Vagina (tissue), 2 donors: ENCODE measurements at regions not wholly inside any gene's neighbourhood (a gene's known extent, or its start where the extent isn't known, plus 50 kb on each side); places are given as distances from the start of the nearest gene placed in this dataset.

Experiments used
- POLR2A ChIP-seq, 2 donors: fragments of 450-650 bp; IDR thresholded peaks; one replicate each; pipeline ENCODE4 v1.6.1; 2017; ENCODE audit warnings: antibody characterized with exemption in 2 of 2, mild to moderate bottlenecking in 2 of 2, moderate library complexity in 2 of 2
- POLR2AphosphoS5 ChIP-seq, 2 donors: sonication (generic); formaldehyde crosslinking; IDR thresholded peaks; one replicate each; pipeline ENCODE4 v1.9.0; 2017; ENCODE audit warnings: antibody characterized with exemption in 2 of 2, mild to moderate bottlenecking in 2 of 2, low read depth in 1 of 2; ENCODE audit not compliant: insufficient read depth in 1 of 2
- TF ChIP-seq, protein P1 (sequence below), 3 experiments: fragments of 450-650 bp in 2 of 3; fragments of 200-600 bp in 1 of 3; sonication (generic) in 1 of 3; IDR thresholded peaks; one replicate each; pipeline ENCODE4 v1.5.1; 2017 to 2019; ENCODE audit warnings: antibody characterized with exemption in 3 of 3, mild to moderate bottlenecking in 2 of 3, moderate library complexity in 2 of 3

DNA sequence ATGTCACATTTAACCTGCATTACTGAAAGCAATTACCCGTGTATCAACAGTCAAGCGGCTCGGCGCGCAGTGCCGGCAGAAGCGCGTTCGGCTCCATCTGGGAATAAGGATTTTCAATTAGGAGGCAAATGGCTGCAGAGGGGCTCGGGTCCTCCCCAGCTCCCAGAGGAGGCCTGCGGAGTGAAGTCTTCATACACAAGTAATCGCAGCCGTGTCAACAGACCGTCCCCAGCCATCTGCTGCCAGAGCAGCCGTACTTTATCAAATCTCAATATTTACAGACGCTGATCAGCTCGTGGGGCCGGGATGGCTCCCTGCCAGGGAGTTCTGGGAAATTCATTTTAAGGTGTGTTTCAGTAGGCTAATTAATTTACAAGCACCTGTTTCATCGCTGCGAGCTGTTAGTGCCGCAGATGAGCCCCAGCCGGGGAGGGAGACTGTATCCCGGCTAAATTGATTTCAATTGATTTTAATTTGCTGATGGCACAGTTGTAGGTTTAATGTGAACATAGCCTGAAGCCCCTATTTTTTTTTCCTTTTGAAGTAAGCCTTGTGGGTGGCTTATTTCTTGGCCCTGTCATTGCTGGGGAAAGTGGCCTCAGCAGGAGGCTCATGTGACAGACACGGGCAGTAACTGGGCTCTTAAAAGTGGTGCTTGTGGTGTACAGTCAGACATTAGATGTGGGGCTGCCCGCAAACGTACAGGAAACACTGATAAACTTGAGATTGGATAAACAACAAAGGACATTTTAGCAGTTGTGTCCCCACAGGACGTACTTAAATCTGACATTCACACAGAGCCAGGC is 252.7 kb downstream of the TEX29 start:
- TF ChIP-seq, protein P1, sequence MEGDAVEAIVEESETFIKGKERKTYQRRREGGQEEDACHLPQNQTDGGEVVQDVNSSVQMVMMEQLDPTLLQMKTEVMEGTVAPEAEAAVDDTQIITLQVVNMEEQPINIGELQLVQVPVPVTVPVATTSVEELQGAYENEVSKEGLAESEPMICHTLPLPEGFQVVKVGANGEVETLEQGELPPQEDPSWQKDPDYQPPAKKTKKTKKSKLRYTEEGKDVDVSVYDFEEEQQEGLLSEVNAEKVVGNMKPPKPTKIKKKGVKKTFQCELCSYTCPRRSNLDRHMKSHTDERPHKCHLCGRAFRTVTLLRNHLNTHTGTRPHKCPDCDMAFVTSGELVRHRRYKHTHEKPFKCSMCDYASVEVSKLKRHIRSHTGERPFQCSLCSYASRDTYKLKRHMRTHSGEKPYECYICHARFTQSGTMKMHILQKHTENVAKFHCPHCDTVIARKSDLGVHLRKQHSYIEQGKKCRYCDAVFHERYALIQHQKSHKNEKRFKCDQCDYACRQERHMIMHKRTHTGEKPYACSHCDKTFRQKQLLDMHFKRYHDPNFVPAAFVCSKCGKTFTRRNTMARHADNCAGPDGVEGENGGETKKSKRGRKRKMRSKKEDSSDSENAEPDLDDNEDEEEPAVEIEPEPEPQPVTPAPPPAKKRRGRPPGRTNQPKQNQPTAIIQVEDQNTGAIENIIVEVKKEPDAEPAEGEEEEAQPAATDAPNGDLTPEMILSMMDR (IDR thresholded peaks at IDR 0.05): no peak
- TF ChIP-seq POLR2A (IDR thresholded peaks at IDR 0.05) (no peak), POLR2AphosphoS5 (IDR thresholded peaks at IDR 0.05; ENCODE audit: insufficient read depth in 1 of 2, low read depth in 1 of 2) (no peak)
